ENCODE measurements at regions not wholly inside any gene's neighbourhood (a gene's known extent, or its start where the extent isn't known, plus 50 kb on each side); places are given as distances from the start of the nearest gene placed in this dataset.

DNA sequence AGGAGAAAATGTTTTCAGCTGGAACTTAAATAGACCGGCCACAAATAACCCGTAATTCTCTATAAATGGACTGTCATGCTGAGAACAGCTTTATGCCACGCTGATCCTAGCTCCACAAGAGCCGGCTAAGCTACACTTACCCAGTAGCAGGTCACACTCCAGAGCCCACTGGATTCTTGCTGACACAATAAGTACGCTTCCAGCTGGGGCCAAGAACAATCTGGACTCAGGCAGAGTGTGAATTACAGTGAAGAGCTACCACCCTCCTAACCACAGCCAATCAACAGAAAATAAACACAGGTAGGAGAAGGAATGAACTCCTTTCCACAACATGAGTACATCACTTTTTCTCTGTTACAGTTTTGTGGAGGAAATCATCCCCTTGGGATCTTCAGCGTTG lies 531.3 kb downstream of the GALC start:
- TF ChIP-seq SIN3A (IDR thresholded peaks at IDR 0.05; ENCODE audit: borderline replicate concordance, insufficient read depth, low read length), result no peak
- no peak for TF ChIP-seq POLR2AphosphoS5 (IDR thresholded peaks at IDR 0.05; ENCODE audit: low read depth, low read length)
- no peak for TF ChIP-seq TAF1 (IDR thresholded peaks at IDR 0.05; ENCODE audit: borderline replicate concordance, insufficient read depth, low read length)
- TF ChIP-seq, protein P1, sequence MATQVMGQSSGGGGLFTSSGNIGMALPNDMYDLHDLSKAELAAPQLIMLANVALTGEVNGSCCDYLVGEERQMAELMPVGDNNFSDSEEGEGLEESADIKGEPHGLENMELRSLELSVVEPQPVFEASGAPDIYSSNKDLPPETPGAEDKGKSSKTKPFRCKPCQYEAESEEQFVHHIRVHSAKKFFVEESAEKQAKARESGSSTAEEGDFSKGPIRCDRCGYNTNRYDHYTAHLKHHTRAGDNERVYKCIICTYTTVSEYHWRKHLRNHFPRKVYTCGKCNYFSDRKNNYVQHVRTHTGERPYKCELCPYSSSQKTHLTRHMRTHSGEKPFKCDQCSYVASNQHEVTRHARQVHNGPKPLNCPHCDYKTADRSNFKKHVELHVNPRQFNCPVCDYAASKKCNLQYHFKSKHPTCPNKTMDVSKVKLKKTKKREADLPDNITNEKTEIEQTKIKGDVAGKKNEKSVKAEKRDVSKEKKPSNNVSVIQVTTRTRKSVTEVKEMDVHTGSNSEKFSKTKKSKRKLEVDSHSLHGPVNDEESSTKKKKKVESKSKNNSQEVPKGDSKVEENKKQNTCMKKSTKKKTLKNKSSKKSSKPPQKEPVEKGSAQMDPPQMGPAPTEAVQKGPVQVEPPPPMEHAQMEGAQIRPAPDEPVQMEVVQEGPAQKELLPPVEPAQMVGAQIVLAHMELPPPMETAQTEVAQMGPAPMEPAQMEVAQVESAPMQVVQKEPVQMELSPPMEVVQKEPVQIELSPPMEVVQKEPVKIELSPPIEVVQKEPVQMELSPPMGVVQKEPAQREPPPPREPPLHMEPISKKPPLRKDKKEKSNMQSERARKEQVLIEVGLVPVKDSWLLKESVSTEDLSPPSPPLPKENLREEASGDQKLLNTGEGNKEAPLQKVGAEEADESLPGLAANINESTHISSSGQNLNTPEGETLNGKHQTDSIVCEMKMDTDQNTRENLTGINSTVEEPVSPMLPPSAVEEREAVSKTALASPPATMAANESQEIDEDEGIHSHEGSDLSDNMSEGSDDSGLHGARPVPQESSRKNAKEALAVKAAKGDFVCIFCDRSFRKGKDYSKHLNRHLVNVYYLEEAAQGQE (IDR thresholded peaks at IDR 0.05; ENCODE audit: insufficient read depth in 1 of 2, low read depth in 2 of 2, low read length in 2 of 2), result no peak
- TF ChIP-seq FOXP2 (optimal IDR thresholded peaks at IDR 0.05; ENCODE audit: borderline replicate concordance, extremely low read depth, extremely low read length, insufficient read depth), result no peak

DNA sequence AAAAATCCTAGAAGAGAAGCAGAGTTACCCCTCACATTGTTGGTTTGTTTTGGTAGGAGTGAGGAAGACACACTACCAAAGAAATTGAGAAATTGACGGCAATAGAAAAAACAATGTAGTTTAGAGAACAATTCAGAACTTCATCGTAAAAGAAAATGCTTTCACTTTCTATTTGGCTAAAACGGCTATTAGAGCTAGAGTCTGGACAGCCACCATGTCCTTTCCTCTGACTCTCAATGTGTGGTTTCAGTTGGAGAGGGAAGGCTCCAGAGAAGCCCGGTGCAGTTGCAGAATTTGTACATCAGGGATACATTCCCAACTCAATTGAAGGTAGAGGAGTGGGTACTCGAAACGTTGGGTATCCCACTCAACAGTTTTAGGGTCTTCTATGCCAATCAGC lies 535.3 kb downstream of the GALC start:
- TF ChIP-seq TAF1 (IDR thresholded peaks at IDR 0.05; ENCODE audit: borderline replicate concordance, insufficient read depth, low read length), result no peak
- TF ChIP-seq, protein P1 (IDR thresholded peaks at IDR 0.05; ENCODE audit: insufficient read depth in 1 of 2, low read depth in 2 of 2, low read length in 2 of 2), result no peak
- no peak for TF ChIP-seq SIN3A (IDR thresholded peaks at IDR 0.05; ENCODE audit: borderline replicate concordance, insufficient read depth, low read length)
- no peak for TF ChIP-seq POLR2AphosphoS5 (IDR thresholded peaks at IDR 0.05; ENCODE audit: low read depth, low read length)
- no peak for TF ChIP-seq FOXP2 (optimal IDR thresholded peaks at IDR 0.05; ENCODE audit: borderline replicate concordance, extremely low read depth, extremely low read length, insufficient read depth)

DNA sequence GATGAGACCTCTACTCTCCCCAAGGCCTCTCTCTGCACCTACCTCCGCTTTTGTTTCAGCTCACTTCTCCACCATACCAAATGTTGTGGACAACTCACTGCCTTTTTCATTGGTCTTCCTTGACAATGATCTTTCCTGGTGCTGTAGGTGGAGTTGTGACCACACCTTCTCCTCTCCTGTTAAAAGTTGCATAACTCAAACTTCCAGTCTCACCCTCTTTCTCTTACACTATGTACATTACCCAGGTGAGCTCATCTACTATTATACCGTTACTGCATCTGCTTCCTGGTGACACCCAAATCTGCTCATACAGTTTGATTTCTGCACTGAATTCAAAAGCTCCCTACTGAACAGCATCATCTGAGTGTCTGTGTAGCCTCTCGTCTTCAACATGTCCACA lies 542.8 kb downstream of the GALC start:
- TF ChIP-seq TAF1 (IDR thresholded peaks at IDR 0.05; ENCODE audit: borderline replicate concordance, insufficient read depth, low read length), result no peak
- TF ChIP-seq FOXP2 (optimal IDR thresholded peaks at IDR 0.05; ENCODE audit: borderline replicate concordance, extremely low read depth, extremely low read length, insufficient read depth), result no peak
- TF ChIP-seq, protein P1 (IDR thresholded peaks at IDR 0.05; ENCODE audit: insufficient read depth in 1 of 2, low read depth in 2 of 2, low read length in 2 of 2), result no peak
- TF ChIP-seq POLR2AphosphoS5 (IDR thresholded peaks at IDR 0.05; ENCODE audit: low read depth, low read length), result no peak
- no peak for TF ChIP-seq SIN3A (IDR thresholded peaks at IDR 0.05; ENCODE audit: borderline replicate concordance, insufficient read depth, low read length)

DNA sequence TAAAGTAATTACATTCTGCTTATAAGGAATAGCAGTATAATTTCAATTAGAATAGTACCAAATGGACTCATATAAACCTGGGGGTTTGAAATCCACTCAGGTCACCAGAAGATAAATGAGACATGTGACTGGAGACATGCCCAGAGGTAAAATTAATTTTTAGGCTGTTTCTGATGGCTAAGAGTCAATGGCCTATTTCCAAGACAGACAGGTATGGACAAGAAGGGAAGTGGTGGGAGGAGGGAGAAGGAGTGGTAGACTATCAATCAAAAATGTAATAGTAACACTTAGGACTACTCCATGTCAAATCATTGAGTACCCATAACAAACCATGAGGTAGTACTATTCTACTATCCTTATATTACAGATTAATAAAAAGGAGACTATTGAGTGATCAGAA lies 544.0 kb downstream of the GALC start:
- TF ChIP-seq, protein P1 (IDR thresholded peaks at IDR 0.05; ENCODE audit: insufficient read depth in 1 of 2, low read depth in 2 of 2, low read length in 2 of 2), result no peak
- TF ChIP-seq SIN3A (IDR thresholded peaks at IDR 0.05; ENCODE audit: borderline replicate concordance, insufficient read depth, low read length), result no peak
- TF ChIP-seq POLR2AphosphoS5 (IDR thresholded peaks at IDR 0.05; ENCODE audit: low read depth, low read length), result no peak
- TF ChIP-seq TAF1 (IDR thresholded peaks at IDR 0.05; ENCODE audit: borderline replicate concordance, insufficient read depth, low read length), result no peak
- no peak for TF ChIP-seq FOXP2 (optimal IDR thresholded peaks at IDR 0.05; ENCODE audit: borderline replicate concordance, extremely low read depth, extremely low read length, insufficient read depth)

DNA sequence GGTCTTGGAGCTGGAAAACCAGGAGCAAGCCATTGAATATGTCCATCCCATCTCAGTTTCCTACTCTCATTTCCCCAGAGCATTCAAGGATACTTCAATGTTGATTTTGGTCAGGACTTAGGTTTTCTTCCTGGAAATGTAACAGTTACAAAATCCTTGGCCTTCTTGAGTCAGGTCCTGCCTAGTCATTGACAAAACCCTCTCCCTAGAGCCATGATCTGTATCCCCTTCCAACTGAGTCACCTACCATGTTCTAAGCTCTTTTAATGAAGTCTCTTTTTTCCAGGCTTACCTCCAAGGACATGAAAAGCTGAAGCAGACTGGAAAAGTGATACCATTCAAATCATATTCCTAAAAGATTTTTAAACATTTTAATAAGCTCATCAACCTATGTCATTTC lies 549.2 kb downstream of the GALC start:
- TF ChIP-seq, protein P1 (IDR thresholded peaks at IDR 0.05; ENCODE audit: insufficient read depth in 1 of 2, low read depth in 2 of 2, low read length in 2 of 2), result no peak
- TF ChIP-seq SIN3A (IDR thresholded peaks at IDR 0.05; ENCODE audit: borderline replicate concordance, insufficient read depth, low read length) (no peak), FOXP2 (optimal IDR thresholded peaks at IDR 0.05; ENCODE audit: borderline replicate concordance, extremely low read depth, extremely low read length, insufficient read depth) (no peak), TAF1 (IDR thresholded peaks at IDR 0.05; ENCODE audit: borderline replicate concordance, insufficient read depth, low read length) (no peak), POLR2AphosphoS5 (IDR thresholded peaks at IDR 0.05; ENCODE audit: low read depth, low read length) (no peak)

All from PFSK-1 (cell line).